Endothelial cell of umbilical vein (primary cell): ENCODE measurements at regions not wholly inside any gene's neighbourhood (a gene's known extent, or its start where the extent isn't known, plus 50 kb on each side); places are given as distances from the start of the nearest gene placed in this dataset.

Source experiments
- BruUV-seq: library from RNA; stranded (reverse); fragments of 400-500 nt; replicated peaks from 2 replicates; lab custom pipeline; 2021; lab: Mats Ljungman, UMichigan
- CTCF ChIA-PET: fragments of 300-600, 350-600 bp; sonication (Branson Sonifier 250); formaldehyde crosslinking; loops from one replicate; lab custom pipeline; 2021; ENCODE audit warnings: antibody characterized with exemption, inconsistent platforms; lab: Charles Lee
- POLR2A ChIA-PET: fragments of 300-600, 350-600 bp; sonication (Branson Sonifier 250); formaldehyde crosslinking; loops from one replicate; lab custom pipeline; 2021; ENCODE audit warnings: antibody characterized with exemption, inconsistent platforms; lab: Charles Lee
- DNase-seq: peaks from one replicate; pipeline ENCODE4 v3.0.0-alpha.2; 2011; ENCODE audit warnings: low read depth, low spot score
- FAIRE-seq: peaks from 2 replicates; lab custom pipeline; 2011; peaks lifted over from hg19 to GRCh38; lab: Jason Lieb, UNC
- H2AFZ ChIP-seq: 2 replicates; pipeline ENCODE4 v1.6.0; 2012; ENCODE audit warnings: low read depth, low read length, control low read depth, inconsistent platforms
- H3K27ac ChIP-seq: 2 replicates; pipeline ENCODE4 v1.5.1; 2011; ENCODE audit warnings: low read depth, mild to moderate bottlenecking, control low read depth, low read length, moderate library complexity; ENCODE audit not compliant: insufficient read depth
- H3K27me3 ChIP-seq, 2 experiments: 2 replicates each; pipeline versions ENCODE4 v1.6.0 to v1.6.1; 2011; ENCODE audit warnings: low read length in 2 of 2, mixed read lengths in 1 of 2; ENCODE audit not compliant: control insufficient read depth in 2 of 2, insufficient read depth in 2 of 2
- H3K36me3 ChIP-seq, 2 experiments: 2 replicates in 1 of 2; 3 replicates in 1 of 2; pipeline ENCODE4 v1.5.1; 2011; ENCODE audit warnings: low read length in 2 of 2, mild to moderate bottlenecking in 1 of 2, moderate library complexity in 1 of 2; ENCODE audit not compliant: control insufficient read depth in 2 of 2, insufficient read depth in 2 of 2; ENCODE audit errors: extremely low read depth in 1 of 2
- H3K4me1 ChIP-seq: 3 replicates; pipeline ENCODE4 v1.5.1; 2011; ENCODE audit warnings: mild to moderate bottlenecking, low read length; ENCODE audit not compliant: control insufficient read depth, insufficient read depth; ENCODE audit errors: extremely low read depth
- H3K4me2 ChIP-seq: 2 replicates; pipeline ENCODE4 v1.6.1; 2011; ENCODE audit warnings: low read length, control low read depth, mixed read lengths; ENCODE audit not compliant: insufficient read depth
- H3K4me3 ChIP-seq, 3 experiments: fragments of 200-600 bp in 1 of 3; sonication (generic), shearing (Covaris generic) in 1 of 3; replicated peaks in 1 of 3; 2 replicates each; pipeline ENCODE4 v1.5.1; 2011 to 2016; ENCODE audit warnings: control low read depth in 3 of 3, low read length in 3 of 3, mild to moderate bottlenecking in 2 of 3, inconsistent platforms in 1 of 3, low read depth in 1 of 3, moderate library complexity in 1 of 3; ENCODE audit not compliant: insufficient read depth in 1 of 3
- H3K79me2 ChIP-seq: 2 replicates; pipeline ENCODE4 v1.6.0; 2012; ENCODE audit warnings: low read length, inconsistent platforms; ENCODE audit not compliant: control insufficient read depth, insufficient read depth
- H3K9ac ChIP-seq: replicated peaks from 2 replicates; pipeline ENCODE3; 2011; ENCODE audit warnings: low read length, control low read depth; ENCODE audit not compliant: insufficient read depth; ENCODE audit errors: extremely low read depth
- H3K9me1 ChIP-seq: replicated peaks from 3 replicates; pipeline ENCODE4 v1.6.0; 2011; ENCODE audit warnings: mild to moderate bottlenecking, low read length; ENCODE audit not compliant: control insufficient read depth, insufficient read depth; ENCODE audit errors: extremely low read depth
- H3K9me3 ChIP-seq: replicated peaks from 2 replicates; pipeline ENCODE4 v1.5.1; 2012; ENCODE audit warnings: low read length, inconsistent platforms; ENCODE audit not compliant: control insufficient read depth, insufficient read depth
- H4K20me1 ChIP-seq: replicated peaks from 2 replicates; pipeline ENCODE3; 2011; ENCODE audit warnings: mild to moderate bottlenecking, low read length; ENCODE audit not compliant: control insufficient read depth, insufficient read depth; ENCODE audit errors: extremely low read depth
- FOS ChIP-seq: IDR thresholded peaks from 2 replicates; pipeline ENCODE4 v1.6.1; 2011; ENCODE audit warnings: mild to moderate bottlenecking, low read length, moderate library complexity, borderline replicate concordance; ENCODE audit not compliant: insufficient read depth
- JUN ChIP-seq: IDR thresholded peaks from 2 replicates; pipeline ENCODE4 v1.6.1; 2011; ENCODE audit warnings: borderline replicate concordance, low read depth; ENCODE audit not compliant: insufficient read length, insufficient read depth
- MYC ChIP-seq: IDR thresholded peaks from one replicate; pipeline ENCODE4 v1.6.1; 2011; ENCODE audit warnings: mild to moderate bottlenecking, low read depth, low read length
- POLR2AphosphoS5 ChIP-seq: IDR thresholded peaks from 2 replicates; pipeline ENCODE4 v1.6.1; 2012; ENCODE audit warnings: low read depth, mild to moderate bottlenecking, control low read depth, low read length, moderate library complexity; ENCODE audit not compliant: insufficient read depth
- dilution Hi-C: fragments of 300-500 bp; cut with MboI; formaldehyde crosslinking; loops from one replicate; pipeline ENCODE4 v1.15.0; 2019; ENCODE audit warnings: low sequenced_read_pairs; ENCODE audit not compliant: extremely low pct_ligation_motif_present
- intact Hi-C: fragments of 100-400 bp; cut with micrococcal nuclease; formaldehyde crosslinking; loops from one replicate; pipeline ENCODE4 v1.10.0; 2022
- TF ChIP-seq, protein P1 (sequence below): IDR thresholded peaks from 2 replicates; pipeline ENCODE4 v1.6.1; 2011; ENCODE audit not compliant: insufficient read depth, insufficient read length

GRCh38 chr6:164532198-164533044, 777.0 kb downstream of the C6orf118 start:
- FAIRE-seq (no peak), DNase-seq (no peak)
- BruUV-seq = no TSS peak
- no peaks in the 10 kb centered on the region for H3K36me3 ChIP-seq
- no peaks in the 10 kb centered on the region for H3K9me1 ChIP-seq
- H3K4me2 ChIP-seq = no peak overlapping the region
- no peak for TF ChIP-seq POLR2AphosphoS5
- H4K20me1 ChIP-seq = no peaks in the 10 kb centered on the region
- CTCF ChIA-PET = no interaction called here
- no peaks in the 10 kb centered on the region for H3K4me1 ChIP-seq
- H2AFZ ChIP-seq = no peak overlapping the region
- dilution Hi-C loops (no loop called here), intact Hi-C loops (no loop called here)
- H3K79me2 ChIP-seq = no peaks in the 10 kb centered on the region
- no peak overlapping the region for H3K9ac ChIP-seq
- H3K27me3 ChIP-seq = no peaks in the 10 kb centered on the region
- no peaks in the 10 kb centered on the region for H3K9me3 ChIP-seq
- H3K27ac ChIP-seq = no peak overlapping the region
- no peak overlapping the region for H3K4me3 ChIP-seq
- POLR2A ChIA-PET = no interaction called here

DNA sequence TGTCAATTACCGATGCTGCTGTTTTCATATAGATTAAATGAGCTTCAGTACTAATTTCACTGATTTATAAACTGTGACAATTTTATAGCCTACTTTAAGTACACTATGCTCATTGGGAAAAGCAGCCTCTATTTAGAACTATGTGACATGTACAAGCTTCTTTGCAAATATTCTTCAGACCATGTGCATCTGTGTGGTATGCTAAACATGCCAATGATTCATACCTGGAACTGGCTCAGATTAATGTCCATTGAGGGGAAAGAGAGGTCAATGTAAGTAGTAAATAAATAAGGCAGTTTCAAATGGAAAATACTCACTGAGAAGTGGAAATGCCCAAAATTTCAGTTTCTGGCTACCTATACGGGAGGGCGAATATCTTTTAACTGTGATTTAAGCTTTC, 777.7 kb downstream of the C6orf118 start:
- ChIA-PET POLR2A (no interaction called here), CTCF (no interaction called here)
- Histone ChIP-seq H3K36me3 (no peaks in the 10 kb centered on the region), H3K27ac (no peak overlapping the region), H3K4me2 (no peak overlapping the region), H3K4me1 (no peaks in the 10 kb centered on the region), H3K9me3 (no peaks in the 10 kb centered on the region), H3K79me2 (no peaks in the 10 kb centered on the region), H3K9ac (no peak overlapping the region), H3K9me1 (no peaks in the 10 kb centered on the region), H3K4me3 (no peak overlapping the region), H4K20me1 (no peaks in the 10 kb centered on the region), H2AFZ (no peak overlapping the region), H3K27me3 (no peaks in the 10 kb centered on the region)
- no peak for TF ChIP-seq FOS
- TF ChIP-seq POLR2AphosphoS5 = no peak
- TF ChIP-seq, protein P1, sequence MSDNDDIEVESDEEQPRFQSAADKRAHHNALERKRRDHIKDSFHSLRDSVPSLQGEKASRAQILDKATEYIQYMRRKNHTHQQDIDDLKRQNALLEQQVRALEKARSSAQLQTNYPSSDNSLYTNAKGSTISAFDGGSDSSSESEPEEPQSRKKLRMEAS = no peak
- no peak for TF ChIP-seq MYC
- TF ChIP-seq JUN = no peak
- no peak for DNase-seq
- no TSS peak for BruUV-seq
- dilution Hi-C loops (no loop called here), intact Hi-C loops (no loop called here)
- FAIRE-seq = no peak
